Natural killer cell treated with Interleukin-12 subunit alpha and Interleukin-12 subunit beta and Interleukin-15 and Interleukin-18, amount 100 ng/mL, for 72 hours (primary cell): ENCODE measurements at regions not wholly inside any gene's neighbourhood (a gene's known extent, or its start where the extent isn't known, plus 50 kb on each side); places are given as distances from the start of the nearest gene placed in this dataset.

Source experiments
- ATAC-seq, 2 donors: fragments of 150-1000 bp; cut with Tn5 transposase in 1 of 2; sonication (Bioruptor Pico), chemical (Tn5 transposase) in 1 of 2; 2 replicates each; pipeline ENCODE4 v1.10.0; 2021
- DNase-seq: peaks from one replicate; pipeline ENCODE4 v3.0.0; 2022; ENCODE audit warnings: low spot score
- H3K27ac Mint-ChIP-seq, 2 donors: 1 replicate in 1 of 2; 2 replicates in 1 of 2; pipeline ENCODE4 v1.8.0; 2022; ENCODE audit warnings: mixed read lengths in 2 of 2, mild to moderate bottlenecking in 1 of 2, moderate library complexity in 1 of 2
- H3K27me3 Mint-ChIP-seq, 2 donors: 1 replicate in 1 of 2; 2 replicates in 1 of 2; pipeline ENCODE4 v1.8.0; 2022; ENCODE audit warnings: mixed read lengths in 2 of 2
- H3K36me3 Mint-ChIP-seq: one replicate; pipeline ENCODE4 v1.8.0; 2022; ENCODE audit warnings: mixed read lengths
- H3K4me1 Mint-ChIP-seq, 2 donors: 1 replicate in 1 of 2; 2 replicates in 1 of 2; pipeline ENCODE4 v1.8.0; 2022; ENCODE audit warnings: low read depth in 2 of 2, mixed read lengths in 2 of 2, mild to moderate bottlenecking in 1 of 2
- H3K4me3 Mint-ChIP-seq: one replicate; pipeline ENCODE4 v1.8.0; 2022; ENCODE audit warnings: mixed read lengths
- H3K9me3 Mint-ChIP-seq: 2 replicates; pipeline ENCODE4 v1.8.0; 2022; ENCODE audit warnings: mixed read lengths

- H3K27me3 Mint-ChIP-seq = peaks cover 0 to 19% of the 10 kb centered on the region in 2 donors
- no peak overlapping the region for H3K4me3 Mint-ChIP-seq
- no peak overlapping the region for H3K27ac Mint-ChIP-seq
- H3K4me1 Mint-ChIP-seq = peaks cover 12 to 22% of the 10 kb centered on the region in 2 donors
- H3K36me3 Mint-ChIP-seq = peaks cover 6% of the 10 kb centered on the region
- no peak for ATAC-seq
- H3K9me3 Mint-ChIP-seq = no peaks in the 10 kb centered on the region
- DNase-seq = no peak
Observed at GRCh38 chrX:39848900-39849299, 248.9 kb downstream of the BCOR start.

GRCh38 chrX:39850209-39850608, 247.5 kb downstream of the BCOR start:
- ATAC-seq = no peak
- Mint-ChIP-seq H3K4me3 (no peak overlapping the region), H3K36me3 (peaks cover 6% of the 10 kb centered on the region), H3K9me3 (no peaks in the 10 kb centered on the region), H3K27ac (no peak overlapping the region), H3K27me3 (peaks cover 0 to 19% of the 10 kb centered on the region in 2 donors), H3K4me1 (peaks cover 21 to 33% of the 10 kb centered on the region in 2 donors)
- DNase-seq = no peak

- Mint-ChIP-seq H3K27ac (peak overlapping the region in 1 of 2 donors; percentile 54), H3K4me3 (peak overlapping the region; percentile 60), H3K9me3 (no peaks in the 10 kb centered on the region), H3K4me1 (peaks cover 22 to 34% of the 10 kb centered on the region in 2 donors), H3K36me3 (peaks cover 6% of the 10 kb centered on the region), H3K27me3 (peaks cover 0 to 19% of the 10 kb centered on the region in 2 donors)
- no peak for DNase-seq
- no peak for ATAC-seq
Observed at GRCh38 chrX:39850630-39851152, 247.1 kb downstream of the BCOR start.

- peak overlapping the region; percentile 60 for H3K4me3 Mint-ChIP-seq
- no peaks in the 10 kb centered on the region for H3K9me3 Mint-ChIP-seq
- H3K4me1 Mint-ChIP-seq = peaks cover 30 to 38% of the 10 kb centered on the region in 2 donors
- H3K27ac Mint-ChIP-seq = peak overlapping the region in 1 of 2 donors; percentile 54
- ATAC-seq (no peak), DNase-seq (no peak)
- peaks cover 0 to 17% of the 10 kb centered on the region in 2 donors for H3K27me3 Mint-ChIP-seq
- H3K36me3 Mint-ChIP-seq = peaks cover 6% of the 10 kb centered on the region
Observed at GRCh38 chrX:39851745-39852455, 245.9 kb downstream of the BCOR start.

- H3K4me1 Mint-ChIP-seq = peaks cover 32 to 42% of the 10 kb centered on the region in 2 donors
- peaks cover 6% of the 10 kb centered on the region for H3K36me3 Mint-ChIP-seq
- peak overlapping the region; percentile 23 to 54 for H3K27ac Mint-ChIP-seq
- no peak overlapping the region for H3K4me3 Mint-ChIP-seq
- H3K27me3 Mint-ChIP-seq = peaks cover 0 to 15% of the 10 kb centered on the region in 2 donors
- no peak for DNase-seq
- H3K9me3 Mint-ChIP-seq = no peaks in the 10 kb centered on the region
- no peak for ATAC-seq
Observed at GRCh38 chrX:39852491-39852890, 245.3 kb downstream of the BCOR start.

GRCh38 chrX:39853417-39854030, 244.2 kb downstream of the BCOR start:
- Mint-ChIP-seq H3K9me3 (no peaks in the 10 kb centered on the region), H3K36me3 (peaks cover 6% of the 10 kb centered on the region), H3K4me3 (peak overlapping the region; percentile 92), H3K4me1 (peaks cover 38 to 45% of the 10 kb centered on the region in 2 donors), H3K27me3 (peaks cover 0 to 12% of the 10 kb centered on the region in 2 donors), H3K27ac (peak overlapping the region; percentile 93 to 94)
- no peak for ATAC-seq
- no peak for DNase-seq

- peaks cover 44 to 48% of the 10 kb centered on the region in 2 donors for H3K4me1 Mint-ChIP-seq
- H3K36me3 Mint-ChIP-seq = peaks cover 6% of the 10 kb centered on the region
- peaks cover 0 to 9% of the 10 kb centered on the region in 2 donors for H3K27me3 Mint-ChIP-seq
- DNase-seq = peak; percentile 85
- peak; percentile 92 to 93 for ATAC-seq
- no peaks in the 10 kb centered on the region for H3K9me3 Mint-ChIP-seq
- H3K4me3 Mint-ChIP-seq = peak overlapping the region; percentile 92
- peak overlapping the region; percentile 93 to 94 for H3K27ac Mint-ChIP-seq
Observed at GRCh38 chrX:39854772-39855747, 242.7 kb downstream of the BCOR start.

- peak overlapping the region; percentile 92 for H3K4me3 Mint-ChIP-seq
- H3K4me1 Mint-ChIP-seq = peaks cover 49 to 51% of the 10 kb centered on the region in 2 donors
- ATAC-seq (peak; percentile 66 to 67), DNase-seq (peak; percentile 80)
- peaks cover 6% of the 10 kb centered on the region for H3K36me3 Mint-ChIP-seq
- no peaks in the 10 kb centered on the region for H3K9me3 Mint-ChIP-seq
- peak overlapping the region; percentile 93 to 94 for H3K27ac Mint-ChIP-seq
- peaks cover 0 to 8% of the 10 kb centered on the region in 2 donors for H3K27me3 Mint-ChIP-seq
Observed at GRCh38 chrX:39855748-39856129, 242.0 kb downstream of the BCOR start.

- DNase-seq = no peak
- ATAC-seq = no peak
- Mint-ChIP-seq H3K36me3 (peaks cover 3% of the 10 kb centered on the region), H3K9me3 (no peaks in the 10 kb centered on the region), H3K27me3 (peaks cover 0 to 5% of the 10 kb centered on the region in 2 donors), H3K27ac (peak overlapping the region in 1 of 2 donors; percentile 95), H3K4me3 (peak overlapping the region; percentile 49), H3K4me1 (peaks cover 50% of the 10 kb centered on the region in 2 donors)
Observed at GRCh38 chrX:39856472-39857121, 241.2 kb downstream of the BCOR start.

GRCh38 chrX:39857780-39858179, 240.0 kb downstream of the BCOR start:
- peaks cover 55 to 56% of the 10 kb centered on the region in 2 donors for H3K4me1 Mint-ChIP-seq
- H3K36me3 Mint-ChIP-seq = no peaks in the 10 kb centered on the region
- H3K4me3 Mint-ChIP-seq = peak overlapping the region; percentile 48
- H3K27ac Mint-ChIP-seq = peak overlapping the region; percentile 45 to 95
- peaks cover 0 to 4% of the 10 kb centered on the region in 2 donors for H3K27me3 Mint-ChIP-seq
- no peak for DNase-seq
- ATAC-seq = peak; percentile 29 to 45
- no peaks in the 10 kb centered on the region for H3K9me3 Mint-ChIP-seq

- no peaks in the 10 kb centered on the region for H3K36me3 Mint-ChIP-seq
- no peaks in the 10 kb centered on the region for H3K9me3 Mint-ChIP-seq
- DNase-seq (peak; percentile 77), ATAC-seq (peak; percentile 83 to 84)
- H3K27me3 Mint-ChIP-seq = peaks cover 0 to 4% of the 10 kb centered on the region in 2 donors
- H3K27ac Mint-ChIP-seq = peak overlapping the region; percentile 86 to 95
- peaks cover 41% of the 10 kb centered on the region in 2 donors for H3K4me1 Mint-ChIP-seq
- peak overlapping the region; percentile 69 for H3K4me3 Mint-ChIP-seq
Observed at GRCh38 chrX:39859991-39860861, 237.5 kb downstream of the BCOR start.

GRCh38 chrX:39862963-39863362, 234.8 kb downstream of the BCOR start:
- Mint-ChIP-seq H3K36me3 (no peaks in the 10 kb centered on the region), H3K27ac (no peak overlapping the region), H3K9me3 (no peaks in the 10 kb centered on the region), H3K4me1 (peaks cover 29 to 31% of the 10 kb centered on the region in 2 donors), H3K27me3 (peaks cover 0 to 11% of the 10 kb centered on the region in 2 donors), H3K4me3 (no peak overlapping the region)
- DNase-seq = no peak
- no peak for ATAC-seq
